HEK293 (cell line): ENCODE measurements at regions not wholly inside any gene's neighbourhood (a gene's known extent, or its start where the extent isn't known, plus 50 kb on each side); places are given as distances from the start of the nearest gene placed in this dataset.

Experiments
- KLF10 ChIP-seq: fragments of 450-650 bp; IDR thresholded peaks from 2 replicates; pipeline ENCODE4 v1.5.1; 2018; ENCODE audit warnings: missing biosample characterization, mild to moderate bottlenecking, missing genetic modification characterization
- PRDM1 ChIP-seq: fragments of 450-650 bp; formaldehyde crosslinking; IDR thresholded peaks from 2 replicates; pipeline ENCODE4; 2016; ENCODE audit warnings: missing biosample characterization, missing genetic modification characterization
- ZNF175 ChIP-seq: fragments of 450-650 bp; formaldehyde crosslinking; IDR thresholded peaks from 2 replicates; pipeline ENCODE4 v1.5.1; 2016; ENCODE audit warnings: missing biosample characterization, missing genetic modification characterization
- ZNF23 ChIP-seq: fragments of 450-650 bp; formaldehyde crosslinking; IDR thresholded peaks from 2 replicates; pipeline ENCODE4 v1.5.1; 2016; ENCODE audit warnings: missing biosample characterization, missing genetic modification characterization, borderline replicate concordance
- ZNF473 ChIP-seq: fragments of 450-650 bp; formaldehyde crosslinking; IDR thresholded peaks from 2 replicates; pipeline ENCODE4 v1.5.1; 2017; ENCODE audit warnings: missing biosample characterization, missing genetic modification characterization
- ZNF624 ChIP-seq: fragments of 450-650 bp; formaldehyde crosslinking; IDR thresholded peaks from 2 replicates; pipeline ENCODE4 v1.5.1; 2017; ENCODE audit warnings: missing biosample characterization, missing genetic modification characterization
- TF ChIP-seq, protein P1 (sequence below): fragments of 450-650 bp; formaldehyde crosslinking; IDR thresholded peaks from 2 replicates; pipeline ENCODE4 v1.5.1; 2016; ENCODE audit warnings: missing biosample characterization, missing genetic modification characterization
- TF ChIP-seq, protein P2 (sequence below): fragments of 450-650 bp; formaldehyde crosslinking; IDR thresholded peaks from 2 replicates; pipeline ENCODE4 v1.5.1; 2016; ENCODE audit warnings: missing biosample characterization, missing genetic modification characterization
- TF ChIP-seq, protein P3 (sequence below): fragments of 450-650 bp; formaldehyde crosslinking; IDR thresholded peaks from 2 replicates; pipeline ENCODE4 v1.5.1; 2016; ENCODE audit warnings: missing biosample characterization, missing genetic modification characterization

DNA sequence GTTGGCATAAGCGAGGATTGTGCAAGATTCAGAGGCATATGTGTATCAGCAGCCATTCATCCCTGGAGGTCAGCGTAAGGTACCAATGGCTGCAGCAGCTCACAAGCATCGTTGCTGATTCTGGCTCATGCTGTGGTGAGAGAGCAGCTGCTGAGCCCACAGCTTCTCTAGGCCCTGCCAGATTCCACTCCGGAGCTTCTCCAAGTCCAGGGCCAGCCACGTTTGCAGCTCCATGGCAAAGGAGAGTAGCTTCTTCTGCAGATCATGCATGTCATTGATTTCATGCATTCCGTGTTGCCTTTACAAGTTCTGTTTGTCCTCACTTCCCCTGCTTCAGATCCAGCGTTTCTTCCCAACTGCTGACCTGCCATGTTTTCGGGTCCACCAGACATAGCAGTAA lies 474.8 kb upstream of the ID4 start:
- no peak for TF ChIP-seq KLF10 (tag by site-specific recombination)
- TF ChIP-seq, protein P1, sequence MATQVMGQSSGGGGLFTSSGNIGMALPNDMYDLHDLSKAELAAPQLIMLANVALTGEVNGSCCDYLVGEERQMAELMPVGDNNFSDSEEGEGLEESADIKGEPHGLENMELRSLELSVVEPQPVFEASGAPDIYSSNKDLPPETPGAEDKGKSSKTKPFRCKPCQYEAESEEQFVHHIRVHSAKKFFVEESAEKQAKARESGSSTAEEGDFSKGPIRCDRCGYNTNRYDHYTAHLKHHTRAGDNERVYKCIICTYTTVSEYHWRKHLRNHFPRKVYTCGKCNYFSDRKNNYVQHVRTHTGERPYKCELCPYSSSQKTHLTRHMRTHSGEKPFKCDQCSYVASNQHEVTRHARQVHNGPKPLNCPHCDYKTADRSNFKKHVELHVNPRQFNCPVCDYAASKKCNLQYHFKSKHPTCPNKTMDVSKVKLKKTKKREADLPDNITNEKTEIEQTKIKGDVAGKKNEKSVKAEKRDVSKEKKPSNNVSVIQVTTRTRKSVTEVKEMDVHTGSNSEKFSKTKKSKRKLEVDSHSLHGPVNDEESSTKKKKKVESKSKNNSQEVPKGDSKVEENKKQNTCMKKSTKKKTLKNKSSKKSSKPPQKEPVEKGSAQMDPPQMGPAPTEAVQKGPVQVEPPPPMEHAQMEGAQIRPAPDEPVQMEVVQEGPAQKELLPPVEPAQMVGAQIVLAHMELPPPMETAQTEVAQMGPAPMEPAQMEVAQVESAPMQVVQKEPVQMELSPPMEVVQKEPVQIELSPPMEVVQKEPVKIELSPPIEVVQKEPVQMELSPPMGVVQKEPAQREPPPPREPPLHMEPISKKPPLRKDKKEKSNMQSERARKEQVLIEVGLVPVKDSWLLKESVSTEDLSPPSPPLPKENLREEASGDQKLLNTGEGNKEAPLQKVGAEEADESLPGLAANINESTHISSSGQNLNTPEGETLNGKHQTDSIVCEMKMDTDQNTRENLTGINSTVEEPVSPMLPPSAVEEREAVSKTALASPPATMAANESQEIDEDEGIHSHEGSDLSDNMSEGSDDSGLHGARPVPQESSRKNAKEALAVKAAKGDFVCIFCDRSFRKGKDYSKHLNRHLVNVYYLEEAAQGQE (tag by site-specific recombination) = no peak
- no peak for TF ChIP-seq ZNF23 (tag by site-specific recombination)
- TF ChIP-seq, protein P2, sequence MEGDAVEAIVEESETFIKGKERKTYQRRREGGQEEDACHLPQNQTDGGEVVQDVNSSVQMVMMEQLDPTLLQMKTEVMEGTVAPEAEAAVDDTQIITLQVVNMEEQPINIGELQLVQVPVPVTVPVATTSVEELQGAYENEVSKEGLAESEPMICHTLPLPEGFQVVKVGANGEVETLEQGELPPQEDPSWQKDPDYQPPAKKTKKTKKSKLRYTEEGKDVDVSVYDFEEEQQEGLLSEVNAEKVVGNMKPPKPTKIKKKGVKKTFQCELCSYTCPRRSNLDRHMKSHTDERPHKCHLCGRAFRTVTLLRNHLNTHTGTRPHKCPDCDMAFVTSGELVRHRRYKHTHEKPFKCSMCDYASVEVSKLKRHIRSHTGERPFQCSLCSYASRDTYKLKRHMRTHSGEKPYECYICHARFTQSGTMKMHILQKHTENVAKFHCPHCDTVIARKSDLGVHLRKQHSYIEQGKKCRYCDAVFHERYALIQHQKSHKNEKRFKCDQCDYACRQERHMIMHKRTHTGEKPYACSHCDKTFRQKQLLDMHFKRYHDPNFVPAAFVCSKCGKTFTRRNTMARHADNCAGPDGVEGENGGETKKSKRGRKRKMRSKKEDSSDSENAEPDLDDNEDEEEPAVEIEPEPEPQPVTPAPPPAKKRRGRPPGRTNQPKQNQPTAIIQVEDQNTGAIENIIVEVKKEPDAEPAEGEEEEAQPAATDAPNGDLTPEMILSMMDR (tag by site-specific recombination) = no peak
- no peak for TF ChIP-seq ZNF175 (tag by site-specific recombination)
- TF ChIP-seq, protein P3, sequence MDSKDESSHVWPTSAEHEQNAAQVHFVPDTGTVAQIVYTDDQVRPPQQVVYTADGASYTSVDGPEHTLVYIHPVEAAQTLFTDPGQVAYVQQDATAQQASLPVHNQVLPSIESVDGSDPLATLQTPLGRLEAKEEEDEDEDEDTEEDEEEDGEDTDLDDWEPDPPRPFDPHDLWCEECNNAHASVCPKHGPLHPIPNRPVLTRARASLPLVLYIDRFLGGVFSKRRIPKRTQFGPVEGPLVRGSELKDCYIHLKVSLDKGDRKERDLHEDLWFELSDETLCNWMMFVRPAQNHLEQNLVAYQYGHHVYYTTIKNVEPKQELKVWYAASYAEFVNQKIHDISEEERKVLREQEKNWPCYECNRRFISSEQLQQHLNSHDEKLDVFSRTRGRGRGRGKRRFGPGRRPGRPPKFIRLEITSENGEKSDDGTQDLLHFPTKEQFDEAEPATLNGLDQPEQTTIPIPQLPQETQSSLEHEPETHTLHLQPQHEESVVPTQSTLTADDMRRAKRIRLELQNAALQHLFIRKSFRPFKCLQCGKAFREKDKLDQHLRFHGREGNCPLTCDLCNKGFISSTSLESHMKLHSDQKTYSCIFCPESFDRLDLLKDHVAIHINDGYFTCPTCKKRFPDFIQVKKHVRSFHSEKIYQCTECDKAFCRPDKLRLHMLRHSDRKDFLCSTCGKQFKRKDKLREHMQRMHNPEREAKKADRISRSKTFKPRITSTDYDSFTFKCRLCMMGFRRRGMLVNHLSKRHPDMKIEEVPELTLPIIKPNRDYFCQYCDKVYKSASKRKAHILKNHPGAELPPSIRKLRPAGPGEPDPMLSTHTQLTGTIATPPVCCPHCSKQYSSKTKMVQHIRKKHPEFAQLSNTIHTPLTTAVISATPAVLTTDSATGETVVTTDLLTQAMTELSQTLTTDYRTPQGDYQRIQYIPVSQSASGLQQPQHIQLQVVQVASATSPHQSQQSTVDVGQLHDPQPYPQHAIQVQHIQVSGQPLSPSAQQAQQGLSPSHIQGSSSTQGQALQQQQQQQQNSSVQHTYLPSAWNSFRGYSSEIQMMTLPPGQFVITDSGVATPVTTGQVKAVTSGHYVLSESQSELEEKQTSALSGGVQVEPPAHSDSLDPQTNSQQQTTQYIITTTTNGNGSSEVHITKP = no peak
- no peak for TF ChIP-seq ZNF473 (tag by site-specific recombination)
- TF ChIP-seq ZNF624 = no peak
- TF ChIP-seq PRDM1 (tag by site-specific recombination) = no peak
